GM21423 (cell line): ENCODE measurements at regions not wholly inside any gene's neighbourhood (a gene's known extent, or its start where the extent isn't known, plus 50 kb on each side); places are given as distances from the start of the nearest gene placed in this dataset.
"Not testable (repeated sequence)": the region's sequence is repeated elsewhere in the genome, so short reads cannot be mapped to it uniquely, and the experiment has no call there.

Experiments
- ATAC-seq: cut with Tn5 transposase; IDR thresholded peaks from one replicate; pipeline ENCODE4 v1.9.1; 2021; ENCODE audit warnings: mild to moderate bottlenecking, moderate library complexity; ENCODE audit not compliant: unreplicated experiment

DNA sequence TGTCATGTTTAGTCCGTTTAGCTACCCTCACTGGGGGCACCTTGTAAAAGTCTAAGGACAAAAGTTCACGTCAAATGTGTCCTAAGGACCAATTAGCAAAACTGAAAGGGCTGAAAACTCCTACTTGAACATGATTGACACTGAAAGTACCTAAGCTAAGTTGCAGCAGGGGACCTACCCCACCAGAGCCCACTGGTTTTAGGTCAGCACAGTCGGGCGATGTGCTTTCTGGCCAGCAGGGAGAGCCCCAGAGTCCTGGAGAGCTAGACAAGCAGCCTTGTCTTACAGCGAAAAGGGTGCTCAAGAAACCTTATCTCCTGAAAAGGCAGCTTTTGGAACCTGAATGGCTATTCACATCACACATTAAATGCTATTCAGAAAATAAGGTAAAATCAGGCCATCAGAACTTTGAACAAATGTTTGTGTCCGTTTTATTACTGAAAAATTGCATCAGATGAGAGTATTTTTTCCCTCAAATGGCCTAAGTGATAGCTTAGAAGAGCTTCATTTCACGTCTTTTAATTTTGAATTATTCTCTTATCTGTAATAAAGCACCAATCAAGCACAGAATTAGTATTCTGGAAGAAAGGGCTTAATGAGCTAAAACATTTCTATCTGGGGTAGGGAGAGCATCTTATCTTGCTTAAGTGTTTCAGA, 52.2 kb upstream of the MKI67 start:
- peak; percentile 64 for ATAC-seq

DNA sequence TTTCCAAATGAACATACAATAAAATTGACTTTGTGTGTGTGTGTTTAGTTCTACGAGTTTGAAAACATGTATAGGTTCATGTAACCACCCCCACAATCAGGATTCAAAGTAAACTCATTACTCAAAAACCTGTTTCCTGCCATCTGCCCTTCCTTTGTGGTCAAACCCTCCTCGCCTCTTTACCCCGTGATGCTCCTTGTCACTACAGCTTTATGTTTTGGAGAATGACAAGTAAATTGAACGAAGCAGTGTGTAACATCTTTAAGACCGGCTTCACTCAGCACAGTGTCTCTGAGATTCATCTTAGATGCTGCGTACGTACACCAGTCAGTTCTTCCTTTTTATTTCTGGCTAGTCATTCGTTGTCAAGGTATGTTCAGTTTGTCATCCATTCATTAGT, 54.6 kb upstream of the MKI67 start:
- no peak for ATAC-seq

- no peak for ATAC-seq
Observed at GRCh38 chr10:128185627-128186026, 59.4 kb upstream of the MKI67 start.

GRCh38 chr10:128186959-128187787, 61.0 kb upstream of the MKI67 start:
- no peak for ATAC-seq

GRCh38 chr10:128187788-128188185, 61.6 kb upstream of the MKI67 start:
- no peak for ATAC-seq

- no peak for ATAC-seq
Observed at GRCh38 chr10:128189176-128189575, 63.0 kb upstream of the MKI67 start.

- ATAC-seq: no peak
Observed at GRCh38 chr10:128191847-128192246, 65.6 kb upstream of the MKI67 start.

- ATAC-seq: not testable (repeated sequence)
Observed at GRCh38 chr10:128201826-128202225, 75.6 kb upstream of the MKI67 start.

DNA sequence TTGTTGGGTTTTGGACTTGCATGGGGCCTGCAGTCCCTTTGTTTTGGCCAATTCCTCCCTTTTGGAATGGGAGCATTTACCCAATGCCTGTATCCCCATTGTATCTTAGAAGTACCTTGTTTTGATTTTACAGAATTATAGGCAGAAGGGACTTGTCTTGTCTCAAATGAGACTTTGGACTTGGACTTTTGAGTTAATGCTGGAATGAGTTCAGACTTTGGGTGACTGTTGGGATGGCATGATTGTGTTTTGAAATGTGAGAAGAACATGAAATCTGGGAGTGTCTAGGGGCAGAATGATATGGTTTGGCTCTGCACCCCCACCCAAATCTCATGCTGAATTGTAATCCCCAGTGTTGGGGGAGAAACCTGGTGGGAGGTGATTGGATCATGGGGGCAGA, 76.8 kb upstream of the MKI67 start:
- ATAC-seq: no peak

DNA sequence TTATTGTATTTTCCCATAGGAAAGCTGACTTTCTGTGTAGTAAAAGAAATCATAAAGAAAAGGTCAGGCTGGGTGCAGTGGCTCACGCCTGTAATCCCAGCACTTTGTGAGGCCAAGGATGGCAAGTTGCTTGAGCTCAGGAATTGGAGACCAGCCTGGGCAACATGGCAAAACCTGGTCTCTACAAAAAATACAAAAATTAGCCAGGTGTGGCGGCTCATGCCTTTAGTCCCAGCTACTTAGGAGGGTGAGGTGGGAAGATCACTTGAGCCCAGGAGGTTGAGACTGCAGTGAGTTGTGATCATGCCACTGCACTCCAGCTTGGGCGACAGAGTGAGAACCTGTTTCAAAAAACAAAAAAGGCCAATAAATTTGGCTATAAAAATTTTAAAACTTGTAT, 79.4 kb upstream of the MKI67 start:
- not testable (repeated sequence) for ATAC-seq

- ATAC-seq: no peak
Observed at GRCh38 chr10:128206676-128207075, 80.5 kb upstream of the MKI67 start.

GRCh38 chr10:128209862-128210214, 83.6 kb upstream of the MKI67 start:
- no peak for ATAC-seq

GRCh38 chr10:128210215-128211063, 84.2 kb upstream of the MKI67 start:
- peak; percentile 42 for ATAC-seq

DNA sequence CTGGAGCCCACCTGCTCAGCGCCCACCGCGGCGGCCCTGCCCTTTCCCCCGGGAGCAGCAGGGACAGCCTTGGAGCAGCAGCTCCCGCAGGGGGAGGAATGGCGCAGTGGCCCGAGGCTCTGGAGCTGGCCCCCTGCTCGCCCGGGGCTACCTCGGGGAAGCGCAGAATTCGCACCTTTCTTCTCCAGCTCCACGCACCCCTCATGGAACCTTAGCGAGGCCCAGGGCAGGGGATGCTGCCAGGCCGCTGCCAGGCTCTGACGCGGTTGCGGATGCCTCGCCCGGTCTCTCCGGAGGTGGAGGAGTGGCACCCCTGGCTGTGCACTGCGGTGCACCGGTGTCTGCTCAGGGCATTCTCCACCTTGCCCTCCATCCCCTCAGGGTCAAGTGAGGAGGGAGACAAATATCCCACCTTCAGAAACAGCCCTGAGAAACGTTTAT, 84.9 kb upstream of the MKI67 start:
- no peak for ATAC-seq

GRCh38 chr10:128211953-128212727, 85.9 kb upstream of the MKI67 start:
- ATAC-seq: peak; percentile 97

GRCh38 chr10:128213156-128213555, 86.9 kb upstream of the MKI67 start:
- no peak for ATAC-seq

DNA sequence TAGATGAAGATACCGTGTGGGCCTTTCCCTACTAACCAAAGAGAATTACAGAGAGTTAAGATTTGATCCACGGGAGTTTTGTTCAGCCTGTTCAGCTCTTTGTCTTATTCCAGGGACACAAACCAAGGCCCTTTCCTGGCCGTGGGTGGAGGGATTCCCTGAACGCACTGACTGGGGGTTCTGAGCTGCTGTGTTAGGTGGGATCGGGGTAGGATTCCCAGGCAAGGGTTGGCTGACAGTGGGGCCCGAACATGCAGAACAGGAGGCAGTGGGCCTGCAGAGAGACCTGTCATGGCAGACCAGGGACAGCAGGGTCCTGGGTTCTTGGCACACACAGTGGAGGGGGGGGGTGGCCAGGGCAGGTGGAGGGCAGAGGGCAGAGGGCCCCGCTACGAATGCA, 89.5 kb upstream of the MKI67 start:
- ATAC-seq: no peak

GRCh38 chr10:128217136-128217535, 90.9 kb upstream of the MKI67 start:
- ATAC-seq: no peak

- ATAC-seq: no peak
Observed at GRCh38 chr10:128218161-128218560, 91.9 kb upstream of the MKI67 start.

GRCh38 chr10:128219295-128219694, 93.1 kb upstream of the MKI67 start:
- no peak for ATAC-seq

GRCh38 chr10:128220021-128220420, 93.8 kb upstream of the MKI67 start:
- ATAC-seq: no peak
